Esophagus (tissue), 2 donors: ENCODE measurements at regions not wholly inside any gene's neighbourhood (a gene's known extent, or its start where the extent isn't known, plus 50 kb on each side); places are given as distances from the start of the nearest gene placed in this dataset.

Experiments used
- H3K27ac ChIP-seq, 2 donors: one replicate each; pipeline ENCODE4 v1.5.1; 2013; ENCODE audit warnings: low read depth in 2 of 2, mild to moderate bottlenecking in 2 of 2, inconsistent platforms in 1 of 2, low read length in 1 of 2, moderate library complexity in 1 of 2
- H3K27me3 ChIP-seq, 2 donors: one replicate each; pipeline ENCODE4 v1.6.1; 2013; ENCODE audit warnings: low read length in 2 of 2, control low read depth in 1 of 2, mild to moderate bottlenecking in 1 of 2; ENCODE audit not compliant: insufficient read depth in 2 of 2, control insufficient read depth in 1 of 2
- H3K36me3 ChIP-seq, 2 donors: one replicate each; pipeline ENCODE4 v1.6.1; 2013; ENCODE audit warnings: low read length in 1 of 2; ENCODE audit not compliant: control insufficient read depth in 2 of 2, insufficient read depth in 2 of 2
- H3K4me1 ChIP-seq, 2 donors: one replicate each; pipeline ENCODE4 v1.6.1; 2013; ENCODE audit warnings: low read length in 1 of 2; ENCODE audit not compliant: control insufficient read depth in 2 of 2, insufficient read depth in 2 of 2
- H3K4me3 ChIP-seq, 2 donors: one replicate each; pipeline ENCODE4 v1.5.1; 2013; ENCODE audit warnings: low read length in 2 of 2, mild to moderate bottlenecking in 2 of 2, low read depth in 1 of 2, moderate library complexity in 1 of 2
- H3K9me3 ChIP-seq, 2 donors: one replicate each; pipeline ENCODE4 v1.6.1; 2013; ENCODE audit warnings: mild to moderate bottlenecking in 2 of 2, low read depth in 1 of 2, low read length in 1 of 2, moderate library complexity in 1 of 2; ENCODE audit not compliant: control insufficient read depth in 2 of 2, insufficient read depth in 1 of 2
- WGBS, 2 donors: extraction: QIAGEN DNeasy Blood & Tissue Kit; methylation state at CpG; one replicate each; pipeline ENCODE4 v1.1.7; 2013; 5-methylcytosine and 5-hydroxymethylcytosine counted together
- donor health status: healthy with polysubstance abuse.
- donor health status: Bipolar disorder and iron deficiency.

DNA sequence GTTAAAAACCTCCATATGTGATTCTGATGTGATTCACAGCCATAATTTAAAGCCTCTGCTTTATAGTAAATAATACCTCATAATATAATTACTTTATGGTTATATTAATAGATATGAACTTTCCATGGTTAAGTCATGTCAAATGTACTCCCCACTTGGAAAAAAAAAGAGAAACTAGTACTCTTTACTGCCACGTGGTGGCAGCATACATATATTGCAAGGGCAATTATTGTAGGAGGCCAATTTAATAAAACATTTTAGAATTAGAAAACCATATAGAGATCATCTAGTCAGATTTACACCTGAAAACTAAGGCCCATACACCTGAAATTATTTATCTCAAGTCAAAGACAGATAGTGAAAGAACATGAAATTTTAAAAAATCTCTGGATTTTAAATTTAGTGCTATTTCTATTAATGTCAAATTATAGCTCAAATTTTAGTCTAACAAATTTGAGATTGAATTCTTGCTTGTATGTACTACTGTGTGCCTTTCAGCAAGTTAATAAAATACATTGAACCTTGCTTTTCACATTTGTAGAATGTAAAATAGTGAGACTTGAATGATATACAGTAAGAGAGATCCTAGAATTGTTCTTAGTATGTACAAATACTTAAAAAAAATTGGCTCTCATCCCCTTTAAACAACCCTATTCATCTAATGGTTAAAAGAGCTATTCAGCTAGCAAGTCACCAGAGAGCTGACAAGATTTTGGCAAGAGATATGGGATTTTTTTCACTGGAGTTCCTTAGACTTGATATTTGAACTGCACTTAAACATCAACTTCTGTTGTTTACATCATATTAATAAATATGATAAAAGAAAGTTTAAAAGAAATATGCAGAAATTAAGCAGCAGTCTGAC lies 603.8 kb downstream of the TLE4 start:
- 3 to 5% methylated on average over 1 of the region's 1 CpG for WGBS, 2 donors
- no peaks in the 10 kb centered on the region for H3K4me1 ChIP-seq
- H3K4me3 ChIP-seq = no peak overlapping the region
- no peaks in the 10 kb centered on the region for H3K27me3 ChIP-seq
- peaks cover 0 to 2% of the 10 kb centered on the region in 2 donors for H3K9me3 ChIP-seq
- no peak overlapping the region for H3K27ac ChIP-seq
- no peaks in the 10 kb centered on the region for H3K36me3 ChIP-seq

DNA sequence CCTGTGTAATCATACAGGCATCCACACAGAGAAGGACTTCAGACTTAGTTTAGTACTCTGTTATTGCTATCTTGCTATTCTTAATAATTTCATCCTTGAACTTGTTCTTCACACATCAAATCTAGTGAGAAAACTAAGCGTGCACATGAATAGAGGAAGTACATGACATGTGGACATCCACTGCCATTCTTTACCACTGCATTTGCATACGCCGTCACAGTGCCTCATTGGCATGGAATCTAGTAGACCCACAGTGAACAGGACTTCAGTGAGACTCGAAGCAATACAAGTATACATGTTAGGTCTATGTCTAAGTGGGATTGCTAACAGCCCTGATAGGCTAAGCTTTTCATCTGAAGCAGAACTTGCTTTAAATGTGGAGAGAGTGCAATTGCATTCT lies 592.1 kb downstream of the TLE4 start:
- Histone ChIP-seq H3K9me3 (no peaks in the 10 kb centered on the region), H3K36me3 (no peaks in the 10 kb centered on the region), H3K27ac (no peak overlapping the region), H3K27me3 (no peaks in the 10 kb centered on the region), H3K4me3 (no peak overlapping the region), H3K4me1 (no peaks in the 10 kb centered on the region)
- 90% methylated on average over 4 of the region's 4 CpGs for WGBS, 2 donors

GRCh38 chr9:80158554-80159170 lies 586.9 kb downstream of the TLE4 start:
- H3K4me3 ChIP-seq = no peak overlapping the region
- H3K9me3 ChIP-seq = no peaks in the 10 kb centered on the region
- H3K36me3 ChIP-seq = no peaks in the 10 kb centered on the region
- H3K27me3 ChIP-seq = no peaks in the 10 kb centered on the region
- H3K4me1 ChIP-seq = no peaks in the 10 kb centered on the region
- 58 to 62% methylated on average over 4 of the region's 4 CpGs for WGBS, 2 donors
- H3K27ac ChIP-seq = no peak overlapping the region

DNA sequence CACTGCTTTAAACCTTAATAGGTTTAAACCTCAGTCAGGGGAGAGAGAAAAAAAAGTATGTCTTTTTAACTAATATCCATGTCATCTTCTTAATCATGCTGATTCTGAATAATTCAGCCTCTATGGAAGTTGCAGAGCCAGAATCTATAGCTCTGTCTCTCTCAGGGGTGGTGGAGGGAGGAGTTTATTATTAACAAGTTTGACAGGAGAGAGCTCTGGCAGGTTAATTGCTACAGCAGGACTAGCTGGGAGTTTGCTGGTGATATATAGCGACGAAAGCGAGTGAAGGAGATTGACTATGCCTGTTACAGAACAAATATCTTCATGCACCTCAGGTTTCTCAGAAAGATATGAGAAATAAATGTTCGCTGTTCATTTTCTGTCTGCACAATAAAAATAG lies 586.4 kb downstream of the TLE4 start:
- Histone ChIP-seq H3K27me3 (no peaks in the 10 kb centered on the region), H3K4me1 (no peaks in the 10 kb centered on the region), H3K27ac (no peak overlapping the region), H3K4me3 (no peak overlapping the region), H3K9me3 (no peaks in the 10 kb centered on the region), H3K36me3 (no peaks in the 10 kb centered on the region)
- WGBS, 2 donors = 35 to 40% methylated on average over 4 of the region's 4 CpGs

DNA sequence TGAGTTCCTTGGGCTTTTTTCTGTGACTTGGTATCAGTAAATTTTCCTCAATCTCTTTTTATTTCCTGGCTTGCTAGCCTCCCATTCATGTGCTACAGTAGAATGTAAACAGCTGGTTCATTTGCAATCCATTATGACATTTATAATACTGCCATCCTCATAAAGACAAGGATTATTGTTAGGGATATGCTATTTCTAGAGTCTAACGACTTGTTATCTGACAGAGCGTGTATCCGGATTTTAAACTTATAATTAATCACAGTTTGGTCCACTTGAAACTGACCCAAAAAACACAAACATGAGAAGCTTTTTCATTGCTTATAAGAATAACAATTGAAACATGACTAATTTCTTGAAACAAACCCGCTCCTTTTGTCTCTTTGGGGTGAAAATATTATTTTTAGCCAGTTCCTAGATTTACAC lies 585.8 kb downstream of the TLE4 start:
- Histone ChIP-seq H3K36me3 (no peaks in the 10 kb centered on the region), H3K27ac (no peak overlapping the region), H3K27me3 (no peaks in the 10 kb centered on the region), H3K4me1 (no peaks in the 10 kb centered on the region), H3K9me3 (no peaks in the 10 kb centered on the region), H3K4me3 (no peak overlapping the region)
- WGBS, 2 donors = 42 to 44% methylated on average over 4 of the region's 4 CpGs

DNA sequence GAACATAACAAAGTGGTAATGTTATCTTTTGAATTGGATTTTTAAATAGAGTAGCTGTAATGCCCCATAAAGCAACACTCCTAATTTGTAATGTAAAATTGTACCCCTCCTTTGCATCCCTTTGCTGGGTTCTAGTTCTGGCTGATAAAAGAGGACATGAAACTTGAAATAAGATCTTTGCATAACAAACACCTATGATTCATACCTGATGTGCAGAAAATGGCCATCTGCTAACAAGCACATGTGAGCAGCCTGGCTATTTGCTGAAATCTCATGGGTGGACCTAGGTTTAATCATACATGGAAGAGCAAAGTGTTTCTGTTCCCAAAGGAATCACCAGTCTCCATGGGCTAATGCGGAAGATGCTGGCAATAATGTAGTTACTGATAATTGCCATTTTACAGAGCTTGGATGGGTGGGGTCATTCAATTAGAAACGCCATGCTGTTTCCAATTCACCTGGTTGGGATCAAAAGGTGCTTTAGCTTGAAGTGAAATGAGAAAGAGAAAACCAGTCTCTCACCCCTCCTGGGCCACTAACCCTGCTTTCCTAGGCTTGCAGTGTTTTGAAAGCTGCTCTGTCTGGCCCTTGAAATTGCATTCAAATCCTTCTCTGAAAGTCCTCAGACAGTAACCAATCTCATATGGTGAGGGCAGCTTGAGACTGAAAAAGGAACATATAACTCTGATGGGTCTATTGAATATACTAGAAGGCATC lies 585.1 kb downstream of the TLE4 start:
- no peak overlapping the region for H3K4me3 ChIP-seq
- H3K4me1 ChIP-seq = no peaks in the 10 kb centered on the region
- 69 to 87% methylated on average over 2 of the region's 2 CpGs for WGBS, 2 donors
- H3K27ac ChIP-seq = no peak overlapping the region
- no peaks in the 10 kb centered on the region for H3K27me3 ChIP-seq
- H3K9me3 ChIP-seq = no peaks in the 10 kb centered on the region
- no peaks in the 10 kb centered on the region for H3K36me3 ChIP-seq

GRCh38 chr9:80156262-80156661 lies 584.5 kb downstream of the TLE4 start:
- Histone ChIP-seq H3K36me3 (no peaks in the 10 kb centered on the region), H3K9me3 (no peaks in the 10 kb centered on the region), H3K27ac (no peak overlapping the region), H3K27me3 (no peaks in the 10 kb centered on the region), H3K4me1 (no peaks in the 10 kb centered on the region), H3K4me3 (no peak overlapping the region)
- WGBS, 2 donors = 59 to 63% methylated on average over 2 of the region's 2 CpGs

GRCh38 chr9:80147866-80148265 lies 576.1 kb downstream of the TLE4 start:
- H3K27ac ChIP-seq = no peak overlapping the region
- H3K4me3 ChIP-seq = no peak overlapping the region
- no peaks in the 10 kb centered on the region for H3K36me3 ChIP-seq
- 68 to 71% methylated on average over 3 of the region's 3 CpGs for WGBS, 2 donors
- no peaks in the 10 kb centered on the region for H3K27me3 ChIP-seq
- no peaks in the 10 kb centered on the region for H3K9me3 ChIP-seq
- no peaks in the 10 kb centered on the region for H3K4me1 ChIP-seq

DNA sequence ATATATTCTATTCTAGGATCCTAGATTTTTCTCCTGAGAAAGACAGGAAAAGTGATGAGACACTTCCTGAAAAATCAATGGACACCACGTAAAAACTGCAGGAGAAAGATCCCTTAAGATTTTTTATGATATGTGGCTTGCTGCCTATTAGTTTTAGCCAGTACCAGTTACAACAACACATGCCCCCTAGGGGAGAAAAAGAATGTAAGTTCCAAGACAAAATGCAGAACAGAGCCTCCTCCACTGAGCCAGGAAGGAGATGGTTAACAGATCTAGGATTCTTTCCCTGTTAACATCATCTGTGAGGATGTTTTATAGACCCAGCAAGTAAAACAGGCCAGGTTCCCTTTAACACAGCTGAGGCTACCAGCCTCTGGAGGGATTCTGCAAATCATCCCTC lies 574.7 kb downstream of the TLE4 start:
- no peak overlapping the region for H3K4me3 ChIP-seq
- H3K27me3 ChIP-seq = no peaks in the 10 kb centered on the region
- H3K4me1 ChIP-seq = no peaks in the 10 kb centered on the region
- no peaks in the 10 kb centered on the region for H3K9me3 ChIP-seq
- no peak overlapping the region for H3K27ac ChIP-seq
- H3K36me3 ChIP-seq = no peaks in the 10 kb centered on the region
- 32 to 48% methylated on average over 1 of the region's 1 CpG for WGBS, 2 donors
